Peyer's patch (tissue), 4 donors: ENCODE measurements at regions not wholly inside any gene's neighbourhood (a gene's known extent, or its start where the extent isn't known, plus 50 kb on each side); places are given as distances from the start of the nearest gene placed in this dataset.

Source experiments
- DNase-seq, 3 donors: peaks; one replicate each; pipeline ENCODE4 v3.0.0-alpha.2; 2017 to 2019
- H3K27ac ChIP-seq, 4 donors: fragments of 200-600 bp; sonication (generic); one replicate each; pipeline ENCODE4 v1.5.1; 2016 to 2019
- H3K27me3 ChIP-seq, 2 donors: fragments of 200-600 bp; sonication (generic); one replicate each; pipeline ENCODE4 v1.5.1; 2019
- H3K36me3 ChIP-seq, 3 donors: fragments of 200-600 bp; sonication (generic); one replicate each; pipeline ENCODE4 v1.5.1; 2016 to 2019
- H3K4me1 ChIP-seq, 4 donors: fragments of 200-600 bp; sonication (generic); one replicate each; pipeline ENCODE4 v1.5.1; 2016 to 2019
- H3K4me3 ChIP-seq, 4 donors: fragments of 200-600 bp; sonication (generic); 1 replicate in 3 of 4; 2 replicates in 1 of 4; pipeline ENCODE4 v1.5.1; 2016 to 2019; ENCODE audit warnings: mild to moderate bottlenecking in 1 of 4
- H3K9me3 ChIP-seq, 4 donors: fragments of 200-600 bp; sonication (generic); one replicate each; pipeline ENCODE4 v1.5.1; 2016 to 2019; ENCODE audit warnings: mild to moderate bottlenecking in 1 of 4
- POLR2A ChIP-seq, 2 donors: fragments of 450-650 bp; IDR thresholded peaks; one replicate each; pipeline ENCODE4 v1.5.1; 2017; ENCODE audit warnings: antibody characterized with exemption in 2 of 2, mild to moderate bottlenecking in 2 of 2, moderate library complexity in 2 of 2
- TF ChIP-seq, protein P1 (sequence below), 6 experiments: fragments of 450-650 bp in 4 of 6; fragments of 200-600 bp in 2 of 6; sonication (generic) in 1 of 6; IDR thresholded peaks; one replicate each; pipeline ENCODE4 v1.5.1; 2017 to 2019; ENCODE audit warnings: antibody characterized with exemption in 6 of 6, mild to moderate bottlenecking in 3 of 6, moderate library complexity in 1 of 6

DNA sequence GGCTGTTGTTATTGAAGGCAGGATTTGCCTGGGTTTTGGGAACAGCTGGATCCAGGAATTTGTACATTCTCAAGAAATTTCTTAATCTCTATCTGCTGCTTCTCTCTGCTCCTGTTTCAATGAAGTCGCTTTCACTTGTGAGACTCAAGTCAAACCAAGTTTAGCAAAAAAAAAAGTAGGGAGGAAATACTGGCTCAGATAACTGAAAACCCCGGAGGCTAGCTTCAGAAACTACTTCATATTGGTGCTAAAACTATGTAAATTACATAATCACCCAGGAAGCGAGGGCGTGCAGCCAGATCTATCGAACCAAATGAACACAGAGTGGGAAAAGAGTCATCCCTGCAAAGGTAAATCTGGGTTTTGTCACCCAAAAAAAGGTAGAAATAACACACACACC, 68.3 kb upstream of the FICD start:
- TF ChIP-seq, protein P1, sequence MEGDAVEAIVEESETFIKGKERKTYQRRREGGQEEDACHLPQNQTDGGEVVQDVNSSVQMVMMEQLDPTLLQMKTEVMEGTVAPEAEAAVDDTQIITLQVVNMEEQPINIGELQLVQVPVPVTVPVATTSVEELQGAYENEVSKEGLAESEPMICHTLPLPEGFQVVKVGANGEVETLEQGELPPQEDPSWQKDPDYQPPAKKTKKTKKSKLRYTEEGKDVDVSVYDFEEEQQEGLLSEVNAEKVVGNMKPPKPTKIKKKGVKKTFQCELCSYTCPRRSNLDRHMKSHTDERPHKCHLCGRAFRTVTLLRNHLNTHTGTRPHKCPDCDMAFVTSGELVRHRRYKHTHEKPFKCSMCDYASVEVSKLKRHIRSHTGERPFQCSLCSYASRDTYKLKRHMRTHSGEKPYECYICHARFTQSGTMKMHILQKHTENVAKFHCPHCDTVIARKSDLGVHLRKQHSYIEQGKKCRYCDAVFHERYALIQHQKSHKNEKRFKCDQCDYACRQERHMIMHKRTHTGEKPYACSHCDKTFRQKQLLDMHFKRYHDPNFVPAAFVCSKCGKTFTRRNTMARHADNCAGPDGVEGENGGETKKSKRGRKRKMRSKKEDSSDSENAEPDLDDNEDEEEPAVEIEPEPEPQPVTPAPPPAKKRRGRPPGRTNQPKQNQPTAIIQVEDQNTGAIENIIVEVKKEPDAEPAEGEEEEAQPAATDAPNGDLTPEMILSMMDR (IDR thresholded peaks at IDR 0.05): no peak
- no peak for TF ChIP-seq POLR2A (IDR thresholded peaks at IDR 0.05)
- Histone ChIP-seq H3K27me3 (no peaks in the 10 kb centered on the region), H3K27ac (no peak overlapping the region), H3K4me3 (no peak overlapping the region), H3K9me3 (no peaks in the 10 kb centered on the region), H3K36me3 (no peaks in the 10 kb centered on the region), H3K4me1 (no peaks in the 10 kb centered on the region)
- DNase-seq: peak in 1 of 3 donors; percentile 46

DNA sequence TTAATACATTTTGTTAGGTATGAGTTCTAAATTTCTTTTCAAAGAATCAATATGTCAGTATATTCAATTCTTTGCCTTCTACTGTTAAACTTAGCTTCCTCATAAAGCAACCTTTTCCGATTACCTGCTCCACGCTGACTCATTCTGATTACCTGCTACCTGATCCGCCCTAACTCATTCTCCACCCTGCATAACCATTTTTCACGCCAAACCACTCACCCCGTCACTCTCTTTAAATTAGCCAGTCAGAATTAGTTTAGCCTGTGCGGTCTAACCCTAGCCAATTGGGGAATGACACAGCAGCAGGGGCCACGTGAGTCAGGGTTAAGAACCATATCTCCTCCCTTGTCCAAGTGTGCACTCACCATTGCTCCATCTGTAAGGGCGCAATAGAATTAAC, 72.2 kb upstream of the FICD start:
- no peaks in the 10 kb centered on the region for H3K4me1 ChIP-seq
- H3K27me3 ChIP-seq: no peaks in the 10 kb centered on the region
- H3K4me3 ChIP-seq: no peak overlapping the region
- no peak overlapping the region for H3K27ac ChIP-seq
- no peaks in the 10 kb centered on the region for H3K36me3 ChIP-seq
- DNase-seq: no peak
- H3K9me3 ChIP-seq: no peaks in the 10 kb centered on the region
- no peak for TF ChIP-seq POLR2A (IDR thresholded peaks at IDR 0.05)
- TF ChIP-seq, protein P1 (IDR thresholded peaks at IDR 0.05): no peak

DNA sequence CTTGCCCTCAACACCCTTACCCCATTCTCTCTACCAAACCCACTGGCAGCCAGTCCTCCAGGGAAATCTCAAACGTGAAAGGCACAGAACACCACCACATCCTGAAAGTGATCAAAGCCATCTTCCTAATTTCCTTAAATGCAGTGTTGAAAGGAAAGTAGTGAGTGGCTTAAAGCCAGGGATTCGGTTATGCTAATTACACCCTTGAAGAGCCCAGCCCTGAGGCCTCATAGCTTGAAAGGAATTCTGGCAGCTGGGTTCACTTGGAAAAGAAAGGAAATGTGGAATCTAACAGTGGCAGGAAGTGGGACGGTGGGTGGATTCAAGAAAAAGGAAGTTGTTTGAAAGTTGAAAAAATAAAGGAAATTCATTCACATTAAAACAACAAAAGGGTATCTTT, 73.0 kb upstream of the FICD start:
- H3K27ac ChIP-seq: no peak overlapping the region
- no peaks in the 10 kb centered on the region for H3K4me1 ChIP-seq
- no peaks in the 10 kb centered on the region for H3K9me3 ChIP-seq
- no peak for DNase-seq
- no peaks in the 10 kb centered on the region for H3K27me3 ChIP-seq
- TF ChIP-seq, protein P1 (IDR thresholded peaks at IDR 0.05): no peak
- TF ChIP-seq POLR2A (IDR thresholded peaks at IDR 0.05): no peak
- H3K4me3 ChIP-seq: no peak overlapping the region
- no peaks in the 10 kb centered on the region for H3K36me3 ChIP-seq

DNA sequence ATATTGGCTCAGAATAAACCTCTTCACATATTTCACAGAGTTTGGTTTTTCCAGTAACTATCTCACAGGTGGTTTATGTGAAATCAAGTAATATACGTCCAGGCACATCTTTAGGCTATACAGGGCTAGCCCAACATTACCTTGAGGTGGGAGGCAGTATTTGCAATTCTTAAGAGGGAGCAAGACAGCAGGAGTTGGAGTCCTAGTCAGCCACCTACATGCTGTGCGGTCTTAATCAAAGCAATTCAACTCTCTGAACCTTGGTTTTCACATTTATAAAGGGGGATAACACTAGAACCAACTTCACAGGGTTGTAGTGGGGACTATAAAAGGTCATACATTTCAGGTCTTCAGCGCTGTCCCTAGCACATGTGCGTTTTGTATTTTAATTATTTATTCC, 73.5 kb upstream of the FICD start:
- no peak overlapping the region for H3K4me3 ChIP-seq
- no peak for DNase-seq

DNA sequence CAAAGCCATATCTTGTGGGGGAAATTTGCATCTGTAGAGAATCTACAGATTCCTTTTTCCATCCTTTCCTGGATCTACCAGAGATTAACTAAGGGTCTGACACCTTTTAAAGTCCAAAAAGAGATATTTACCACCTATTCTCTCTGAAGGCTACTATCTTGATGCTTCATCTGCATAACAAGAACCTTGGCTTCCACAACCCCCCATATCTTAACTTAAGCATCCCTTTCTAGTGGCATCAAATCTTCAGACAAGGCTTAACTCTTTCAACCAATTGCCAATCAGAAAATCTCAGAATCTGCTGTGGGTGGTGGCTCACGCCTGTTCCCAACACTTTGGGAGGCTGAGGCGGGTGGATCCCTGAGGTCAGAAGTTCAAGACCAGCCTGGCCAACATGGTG, 74.3 kb upstream of the FICD start:
- Histone ChIP-seq H3K4me3 (no peak overlapping the region), H3K9me3 (no peaks in the 10 kb centered on the region), H3K36me3 (no peaks in the 10 kb centered on the region), H3K27ac (no peak overlapping the region), H3K4me1 (no peaks in the 10 kb centered on the region), H3K27me3 (no peaks in the 10 kb centered on the region)
- TF ChIP-seq, protein P1 (IDR thresholded peaks at IDR 0.05): no peak
- no peak for TF ChIP-seq POLR2A (IDR thresholded peaks at IDR 0.05)
- DNase-seq: no peak

More for the DNA sequence above, 73.5 kb upstream of the FICD start:
- Histone ChIP-seq H3K36me3 (no peaks in the 10 kb centered on the region), H3K27me3 (no peaks in the 10 kb centered on the region), H3K9me3 (no peaks in the 10 kb centered on the region), H3K4me1 (no peaks in the 10 kb centered on the region), H3K27ac (no peak overlapping the region)
- TF ChIP-seq, protein P1 (IDR thresholded peaks at IDR 0.05): no peak
- no peak for TF ChIP-seq POLR2A (IDR thresholded peaks at IDR 0.05)

DNA sequence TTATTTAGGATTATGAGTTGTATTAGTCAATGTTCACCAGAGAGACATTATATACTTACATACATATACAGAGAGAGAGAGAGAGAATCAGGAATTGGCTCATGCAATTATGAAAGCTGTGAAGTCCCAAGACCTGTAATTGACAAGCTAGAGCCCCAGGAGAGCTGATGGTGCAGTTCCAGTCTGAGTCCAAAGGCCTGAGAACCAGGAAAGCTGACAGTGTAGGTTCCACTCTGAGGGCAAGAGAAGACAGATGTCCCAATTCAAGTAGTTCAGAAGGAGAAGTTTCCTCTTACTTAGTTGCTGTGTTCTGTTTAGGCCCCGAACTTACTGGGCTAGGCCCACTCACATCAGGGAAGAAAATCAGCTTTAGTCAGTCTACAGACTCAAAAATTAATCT, 76.4 kb upstream of the FICD start:
- Histone ChIP-seq H3K27me3 (no peaks in the 10 kb centered on the region), H3K4me3 (no peak overlapping the region), H3K9me3 (no peaks in the 10 kb centered on the region), H3K27ac (no peak overlapping the region), H3K36me3 (no peaks in the 10 kb centered on the region), H3K4me1 (no peaks in the 10 kb centered on the region)
- no peak for DNase-seq
- no peak for TF ChIP-seq POLR2A (IDR thresholded peaks at IDR 0.05)
- TF ChIP-seq, protein P1 (IDR thresholded peaks at IDR 0.05): no peak
